ENCODE measurements at regions not wholly inside any gene's neighbourhood (a gene's known extent, or its start where the extent isn't known, plus 50 kb on each side); places are given as distances from the start of the nearest gene placed in this dataset.

- Histone ChIP-seq H3K9me3 (no peaks in the 10 kb centered on the region), H3K27ac (no peak overlapping the region), H3K4me1 (no peaks in the 10 kb centered on the region), H3K36me3 (no peaks in the 10 kb centered on the region), H3K4me3 (no peak overlapping the region), H3K27me3 (no peaks in the 10 kb centered on the region)
- 57% methylated on average over 1 of the region's 1 CpG for WGBS
- TF ChIP-seq EP300 (IDR thresholded peaks at IDR 0.05), result no peak
- no peak for TF ChIP-seq POLR2AphosphoS5 (IDR thresholded peaks at IDR 0.05)
- TF ChIP-seq CTCF (IDR thresholded peaks at IDR 0.05), result no peak
- no peak for DNase-seq (ENCODE audit: low spot score in 2 of 2)
Observed at GRCh38 chr3:74768010-74768409, 153.6 kb upstream of the CNTN3 start.

GRCh38 chr3:74766405-74766804 is 151.9 kb upstream of the CNTN3 start:
- DNase-seq (ENCODE audit: low spot score in 2 of 2), result no peak
- TF ChIP-seq POLR2A (IDR thresholded peaks at IDR 0.05), result no peak
- TF ChIP-seq EP300 (IDR thresholded peaks at IDR 0.05), result no peak
- no peak for TF ChIP-seq POLR2AphosphoS5 (IDR thresholded peaks at IDR 0.05)
- no peak for TF ChIP-seq CTCF (IDR thresholded peaks at IDR 0.05)
- Histone ChIP-seq H3K9me3 (no peaks in the 10 kb centered on the region), H3K4me1 (no peaks in the 10 kb centered on the region), H3K36me3 (no peaks in the 10 kb centered on the region), H3K4me3 (no peak overlapping the region), H3K27me3 (no peaks in the 10 kb centered on the region), H3K27ac (no peak overlapping the region)
- WGBS, result 83% methylated on average over 4 of the region's 4 CpGs

GRCh38 chr3:74763830-74764229 is 149.4 kb upstream of the CNTN3 start:
- no peak overlapping the region for H3K27ac ChIP-seq
- no peaks in the 10 kb centered on the region for H3K27me3 ChIP-seq
- H3K9me3 ChIP-seq, result no peaks in the 10 kb centered on the region
- WGBS, result 76% methylated on average over 2 of the region's 2 CpGs
- no peak overlapping the region for H3K4me3 ChIP-seq
- TF ChIP-seq CTCF (IDR thresholded peaks at IDR 0.05), result no peak
- TF ChIP-seq POLR2A (IDR thresholded peaks at IDR 0.05), result no peak
- no peak for TF ChIP-seq EP300 (IDR thresholded peaks at IDR 0.05)
- TF ChIP-seq POLR2AphosphoS5 (IDR thresholded peaks at IDR 0.05), result no peak
- DNase-seq (ENCODE audit: low spot score in 2 of 2), result no peak
- no peaks in the 10 kb centered on the region for H3K4me1 ChIP-seq
- no peaks in the 10 kb centered on the region for H3K36me3 ChIP-seq

GRCh38 chr3:74756674-74757073 is 142.2 kb upstream of the CNTN3 start:
- no peaks in the 10 kb centered on the region for H3K36me3 ChIP-seq
- no peak overlapping the region for H3K27ac ChIP-seq
- H3K4me1 ChIP-seq, result no peaks in the 10 kb centered on the region
- H3K27me3 ChIP-seq, result no peaks in the 10 kb centered on the region
- no peaks in the 10 kb centered on the region for H3K9me3 ChIP-seq
- TF ChIP-seq POLR2A (IDR thresholded peaks at IDR 0.05) (no peak), EP300 (IDR thresholded peaks at IDR 0.05) (no peak), CTCF (IDR thresholded peaks at IDR 0.05) (no peak), POLR2AphosphoS5 (IDR thresholded peaks at IDR 0.05) (no peak)
- no peak overlapping the region for H3K4me3 ChIP-seq
- WGBS, result 53% methylated on average over 2 of the region's 2 CpGs
- DNase-seq (ENCODE audit: low spot score in 2 of 2), result no peak

GRCh38 chr3:74752290-74752689 is 137.8 kb upstream of the CNTN3 start:
- no peak for DNase-seq (ENCODE audit: low spot score in 2 of 2)
- 90% methylated on average over 5 of the region's 7 CpGs for WGBS
- Histone ChIP-seq H3K4me1 (no peaks in the 10 kb centered on the region), H3K36me3 (no peaks in the 10 kb centered on the region), H3K4me3 (no peak overlapping the region), H3K27ac (no peak overlapping the region), H3K27me3 (no peaks in the 10 kb centered on the region), H3K9me3 (no peaks in the 10 kb centered on the region)
- no peak for TF ChIP-seq POLR2A (IDR thresholded peaks at IDR 0.05)
- TF ChIP-seq POLR2AphosphoS5 (IDR thresholded peaks at IDR 0.05), result no peak
- no peak for TF ChIP-seq CTCF (IDR thresholded peaks at IDR 0.05)
- TF ChIP-seq EP300 (IDR thresholded peaks at IDR 0.05), result no peak
